Neutrophil (primary cell): ENCODE measurements at regions not wholly inside any gene's neighbourhood (a gene's known extent, or its start where the extent isn't known, plus 50 kb on each side); places are given as distances from the start of the nearest gene placed in this dataset.

Source experiments
- H3K27ac ChIP-seq: fragments of 200-600 bp; sonication (generic); 2 replicates; pipeline ENCODE4 v1.5.1; 2016; ENCODE audit warnings: mild to moderate bottlenecking, moderate library complexity
- H3K27me3 ChIP-seq: fragments of 200-600 bp; sonication (generic); 2 replicates; pipeline ENCODE4 v1.6.0; 2016; ENCODE audit warnings: mild to moderate bottlenecking
- H3K36me3 ChIP-seq: fragments of 200-600 bp; sonication (generic); 2 replicates; pipeline ENCODE4 v1.5.1; 2017
- H3K4me1 ChIP-seq, 2 experiments: fragments of 200-600 bp in 1 of 2; sonication (generic) in 1 of 2; 1 replicate in 1 of 2; 2 replicates in 1 of 2; pipeline versions ENCODE4 v1.5.1 to v1.6.1; 2013 to 2016; ENCODE audit warnings: low read depth in 1 of 2, low read length in 1 of 2, mild to moderate bottlenecking in 1 of 2, moderate library complexity in 1 of 2; ENCODE audit not compliant: control insufficient read depth in 1 of 2, insufficient read depth in 1 of 2
- H3K4me3 ChIP-seq, 2 experiments: fragments of 200-600 bp in 1 of 2; sonication (generic) in 1 of 2; 1 replicate in 1 of 2; 2 replicates in 1 of 2; pipeline ENCODE4 v1.5.1; 2013 to 2016; ENCODE audit warnings: low read depth in 1 of 2, low read length in 1 of 2, mild to moderate bottlenecking in 1 of 2, moderate library complexity in 1 of 2
- H3K9me3 ChIP-seq: fragments of 200-600 bp; sonication (generic); 2 replicates; pipeline ENCODE4 v1.5.1; 2016
- CTCF ChIP-seq: fragments of 200-600 bp; sonication (generic); IDR thresholded peaks from 2 replicates; pipeline ENCODE4 v1.5.1; 2016; ENCODE audit warnings: antibody characterized with exemption

GRCh38 chr3:72175296-72175858 lies 390.4 kb upstream of the PROK2 start:
- Histone ChIP-seq H3K4me1 (peaks cover 18 to 19% of the 10 kb centered on the region in 2 experiments), H3K4me3 (no peak overlapping the region), H3K36me3 (no peaks in the 10 kb centered on the region), H3K9me3 (no peaks in the 10 kb centered on the region), H3K27ac (no peak overlapping the region), H3K27me3 (peaks cover 41% of the 10 kb centered on the region)
- TF ChIP-seq CTCF, result no peak

GRCh38 chr3:72174890-72175289 lies 389.9 kb upstream of the PROK2 start:
- no peak overlapping the region for H3K4me3 ChIP-seq
- peaks cover 18 to 21% of the 10 kb centered on the region in 2 experiments for H3K4me1 ChIP-seq
- TF ChIP-seq CTCF, result no peak
- peaks cover 36% of the 10 kb centered on the region for H3K27me3 ChIP-seq
- H3K9me3 ChIP-seq, result no peaks in the 10 kb centered on the region
- no peak overlapping the region for H3K27ac ChIP-seq
- no peaks in the 10 kb centered on the region for H3K36me3 ChIP-seq

- TF ChIP-seq CTCF, result no peak
- peaks cover 30% of the 10 kb centered on the region for H3K27me3 ChIP-seq
- no peaks in the 10 kb centered on the region for H3K36me3 ChIP-seq
- no peak overlapping the region for H3K27ac ChIP-seq
- peaks cover 18 to 23% of the 10 kb centered on the region in 2 experiments for H3K4me1 ChIP-seq
- H3K4me3 ChIP-seq, result no peak overlapping the region
- no peaks in the 10 kb centered on the region for H3K9me3 ChIP-seq
These were observed 389.1 kb upstream of the PROK2 start for GRCh38 chr3:72174040-72174439.

GRCh38 chr3:72171946-72172345 lies 387.0 kb upstream of the PROK2 start:
- peaks cover 7 to 11% of the 10 kb centered on the region in 2 experiments for H3K4me1 ChIP-seq
- peaks cover 9% of the 10 kb centered on the region for H3K27me3 ChIP-seq
- no peaks in the 10 kb centered on the region for H3K36me3 ChIP-seq
- TF ChIP-seq CTCF, result no peak
- H3K27ac ChIP-seq, result no peak overlapping the region
- H3K4me3 ChIP-seq, result no peak overlapping the region
- no peaks in the 10 kb centered on the region for H3K9me3 ChIP-seq

GRCh38 chr3:72171463-72171881 lies 386.5 kb upstream of the PROK2 start:
- no peak overlapping the region for H3K4me3 ChIP-seq
- no peaks in the 10 kb centered on the region for H3K36me3 ChIP-seq
- H3K4me1 ChIP-seq, result peaks cover 2 to 6% of the 10 kb centered on the region in 2 experiments
- no peak overlapping the region for H3K27ac ChIP-seq
- peaks cover 4% of the 10 kb centered on the region for H3K27me3 ChIP-seq
- H3K9me3 ChIP-seq, result no peaks in the 10 kb centered on the region
- TF ChIP-seq CTCF, result no peak
